ENCODE measurements at regions not wholly inside any gene's neighbourhood (a gene's known extent, or its start where the extent isn't known, plus 50 kb on each side); places are given as distances from the start of the nearest gene placed in this dataset.

- Histone ChIP-seq H3K4ac (ENCODE audit: low read depth, low read length) (no peak overlapping the region), H2BK5ac (ENCODE audit: insufficient read length, low read length) (no peak overlapping the region), H2BK12ac (ENCODE audit: insufficient read length, low read depth, low read length) (no peak overlapping the region), H3K4me2 (ENCODE audit: insufficient read depth, insufficient read length, low read length) (no peak overlapping the region), H3K9me3 (ENCODE audit: control insufficient read depth, low read depth, low read length) (no peaks in the 10 kb centered on the region), H3K23ac (ENCODE audit: insufficient read length, low read depth, low read length) (no peak overlapping the region), H4K20me1 (ENCODE audit: control insufficient read depth, insufficient read depth, insufficient read length) (no peaks in the 10 kb centered on the region), H3K56ac (ENCODE audit: insufficient read length, low read depth, low read length) (no peak overlapping the region), H3K14ac (ENCODE audit: insufficient read depth, low read length) (no peak overlapping the region; the same call in 1 of the 2 replicates), H3K9ac (ENCODE audit: extremely low read depth, insufficient read length, low read length) (no peak overlapping the region), H3K27ac (ENCODE audit: insufficient read length, low read depth, low read length) (no peak overlapping the region), H4K5ac (ENCODE audit: insufficient read length, low read depth, low read length) (no peak overlapping the region), H3K27me3 (ENCODE audit: insufficient read depth, low read length) (no peaks in the 10 kb centered on the region), H2BK20ac (ENCODE audit: low read depth, low read length, poor library complexity, severe bottlenecking) (no peak overlapping the region), H3K4me1 (ENCODE audit: insufficient read depth, low read length) (no peaks in the 10 kb centered on the region), H4K8ac (replicated peaks; ENCODE audit: insufficient read length, low read depth, low read length) (no peak overlapping the region), H2BK15ac (ENCODE audit: low read depth, low read length) (no peak overlapping the region), H4K91ac (ENCODE audit: insufficient read length, low read depth, low read length) (no peak overlapping the region), H2AK5ac (ENCODE audit: insufficient read length, low read length) (no peak overlapping the region), H2AFZ (ENCODE audit: low read length) (no peak overlapping the region), H3K79me2 (ENCODE audit: insufficient read depth, low read length) (no peaks in the 10 kb centered on the region), H2BK120ac (ENCODE audit: low read depth, low read length, poor library complexity, severe bottlenecking) (no peak overlapping the region), H3K18ac (ENCODE audit: insufficient read length, low read depth, low read length) (no peak overlapping the region), H3K79me1 (ENCODE audit: insufficient read depth, low read depth, low read length, poor library complexity, severe bottlenecking) (no peaks in the 10 kb centered on the region), H3K23me2 (ENCODE audit: insufficient read length, low read depth, low read length, poor library complexity, severe bottlenecking) (no peaks in the 10 kb centered on the region), H3T11ph (ENCODE audit: low read length) (no peak overlapping the region)
- Mint-ChIP-seq H3K27me3 (ENCODE audit: low read depth) (no peaks in the 10 kb centered on the region), H3K4me3 (no peak overlapping the region), H3K36me3 (ENCODE audit: insufficient read depth in 1 of 3, low read depth in 3 of 3) (no peaks in the 10 kb centered on the region), H3K27ac (no peak overlapping the region), H3K4me1 (no peaks in the 10 kb centered on the region), H3K9me3 (no peaks in the 10 kb centered on the region)
- TF ChIP-seq CTCF (conservative IDR thresholded peaks at IDR 0.05): no peak
- no peak for DNase-seq
- no CpG with 5 or more reads among the region's 5 CpGs for WGBS (ENCODE audit: extremely low coverage, insufficient read length, low lambda C conversion rate)
These were observed 50.8 kb upstream of the OSMR start for GRCh38 chr5:38794986-38795385.

Data from H9 (cell line).